Activated CD4-positive, alpha-beta T cell treated with anti-CD3 and anti-CD28 coated beads, Interleukin-10, Interleukin-2, amounts not matched to agents 100 ng/mL and 50 ng/mL, durations not matched to agents 16 hours and 8 hours (primary cell): ENCODE measurements at regions not wholly inside any gene's neighbourhood (a gene's known extent, or its start where the extent isn't known, plus 50 kb on each side); places are given as distances from the start of the nearest gene placed in this dataset.
"Not testable (repeated sequence)": the region's sequence is repeated elsewhere in the genome, so short reads cannot be mapped to it uniquely, and the experiment has no call there.

ENCODE experiments used
- DNase-seq: peaks from one replicate; pipeline ENCODE4 v3.0.0-alpha.2; 2020

- DNase-seq = no peak
Measured at GRCh38 chr1:232859216-232859615, 54.0 kb downstream of the MAP10 start.

- DNase-seq = no peak
Measured at GRCh38 chr1:232861107-232861506, 55.9 kb downstream of the MAP10 start.

- DNase-seq = no peak
Measured at GRCh38 chr1:232863544-232864275, 58.5 kb downstream of the MAP10 start.

- DNase-seq = no peak
Measured at GRCh38 chr1:232865102-232865931, 60.1 kb downstream of the MAP10 start.

- DNase-seq = no peak
Measured at GRCh38 chr1:232868793-232869491, 63.7 kb downstream of the MAP10 start.

- not testable (repeated sequence) for DNase-seq
Measured at GRCh38 chr1:232871291-232871969, 66.2 kb downstream of the MAP10 start.

DNA sequence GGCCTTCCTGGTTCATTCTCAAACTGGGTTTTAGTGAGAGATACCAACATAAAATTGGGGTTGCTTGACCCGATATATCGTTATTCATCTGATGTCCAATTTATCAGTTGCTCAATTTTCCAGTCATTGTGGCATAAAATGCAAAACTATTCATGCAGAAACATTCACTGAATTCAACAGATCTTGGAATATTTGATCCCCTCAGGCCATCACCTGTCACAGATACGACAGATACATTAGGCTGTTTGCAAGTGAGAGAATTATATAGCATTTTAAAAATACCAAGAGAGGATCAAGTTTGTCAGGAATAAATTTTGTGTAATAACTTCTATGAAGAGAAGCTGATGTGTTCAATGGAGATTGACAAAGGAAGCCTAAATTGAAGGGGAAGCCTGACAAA is 67.1 kb downstream of the MAP10 start:
- no peak for DNase-seq

- DNase-seq = no peak
Measured at GRCh38 chr1:232872738-232873137, 67.5 kb downstream of the MAP10 start.

- DNase-seq = no peak
Measured at GRCh38 chr1:232873412-232873811, 68.2 kb downstream of the MAP10 start.

- no peak for DNase-seq
Measured at GRCh38 chr1:232873931-232874330, 68.7 kb downstream of the MAP10 start.

DNA sequence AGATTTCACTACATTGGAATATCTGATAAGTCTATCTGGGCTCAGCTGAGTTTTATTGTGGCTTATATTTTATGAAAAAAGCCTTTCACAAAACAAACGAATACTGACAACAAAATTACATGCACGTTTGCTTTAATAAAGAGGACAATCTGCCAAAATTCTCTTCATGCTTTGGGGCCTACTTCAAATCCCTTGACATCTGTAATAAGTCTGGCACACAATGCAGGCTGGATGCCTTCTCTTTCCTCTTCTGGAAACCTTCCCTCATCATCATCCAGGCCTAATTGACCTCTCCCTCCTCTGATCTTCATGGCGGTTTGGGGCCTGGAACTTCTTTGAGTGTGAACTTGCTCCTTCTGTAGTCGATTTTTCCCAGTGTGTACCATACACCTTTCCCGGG is 70.3 kb downstream of the MAP10 start:
- DNase-seq = no peak

DNA sequence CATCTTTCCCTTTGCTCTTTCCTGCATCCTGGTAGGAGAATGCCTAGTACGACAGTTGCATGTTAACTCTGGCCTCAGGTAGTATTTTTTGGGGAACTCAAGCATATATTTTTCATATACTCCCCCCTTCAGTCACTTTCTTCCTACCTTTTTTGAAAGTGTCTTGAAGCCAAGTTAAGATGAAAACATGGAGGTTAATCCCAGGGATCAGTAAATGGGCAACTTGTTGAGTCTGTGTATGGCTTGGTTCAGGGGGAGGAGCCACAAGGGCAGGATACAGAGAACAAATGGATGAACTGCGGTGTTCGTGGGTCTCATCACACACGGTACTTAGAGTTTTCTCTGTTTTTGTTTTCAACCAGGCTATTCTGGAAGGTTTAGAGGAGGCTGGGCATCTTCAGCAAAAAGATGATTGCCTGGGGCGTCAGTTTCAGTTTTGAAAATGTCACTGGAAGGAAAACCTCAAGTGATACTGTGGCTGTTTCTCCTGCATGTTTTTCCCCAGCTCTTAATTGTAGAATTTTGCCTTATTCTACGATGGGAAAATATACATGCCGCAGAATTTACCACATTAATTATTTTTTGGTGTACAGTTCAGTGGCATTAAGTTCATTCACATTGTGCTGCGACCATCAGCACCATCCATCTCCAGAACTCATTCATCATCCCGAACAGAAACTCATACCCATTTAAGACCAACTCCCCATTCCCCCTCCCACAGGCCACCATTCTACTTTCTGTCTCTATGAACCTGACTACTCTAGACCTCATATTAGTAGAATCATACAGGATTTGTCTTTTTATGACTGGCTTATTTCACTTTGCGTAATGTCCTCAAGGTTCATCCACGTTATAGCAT is 71.5 kb downstream of the MAP10 start:
- DNase-seq = peak; percentile 64

DNA sequence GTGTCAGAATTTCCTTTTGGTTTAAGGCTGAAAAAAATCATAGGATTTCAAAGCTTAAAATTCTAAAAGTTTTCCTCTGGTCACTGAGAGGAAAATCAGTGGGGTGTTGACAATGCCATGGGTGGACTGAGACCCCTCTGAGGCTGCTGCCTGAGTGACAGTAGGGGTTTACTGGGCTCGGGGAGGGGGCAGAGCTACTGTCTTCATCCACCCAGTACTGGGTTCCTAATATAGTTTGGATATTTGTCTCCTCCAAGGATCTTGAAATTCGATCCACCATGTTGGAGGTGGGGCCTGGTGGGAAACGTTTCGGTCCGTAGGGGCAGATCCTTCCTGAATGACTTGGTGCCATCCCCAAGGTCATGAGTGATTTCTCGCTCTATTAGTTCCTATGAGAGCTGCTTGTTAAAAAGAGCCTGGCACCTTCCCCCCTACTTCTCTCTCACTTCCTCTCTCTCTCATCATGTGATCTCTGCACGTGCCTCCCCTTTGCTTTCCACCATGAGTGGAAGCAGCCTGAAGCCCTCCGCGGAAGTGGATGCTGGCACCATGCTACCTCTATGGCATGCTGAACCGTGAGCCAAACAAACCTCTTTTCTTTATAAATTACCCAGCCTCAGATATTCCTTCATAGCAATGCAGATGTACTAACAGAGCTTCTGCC is 72.3 kb downstream of the MAP10 start:
- no peak for DNase-seq

- DNase-seq = no peak
Measured at GRCh38 chr1:232878086-232878485, 72.3 kb upstream of the NTPCR start.

DNA sequence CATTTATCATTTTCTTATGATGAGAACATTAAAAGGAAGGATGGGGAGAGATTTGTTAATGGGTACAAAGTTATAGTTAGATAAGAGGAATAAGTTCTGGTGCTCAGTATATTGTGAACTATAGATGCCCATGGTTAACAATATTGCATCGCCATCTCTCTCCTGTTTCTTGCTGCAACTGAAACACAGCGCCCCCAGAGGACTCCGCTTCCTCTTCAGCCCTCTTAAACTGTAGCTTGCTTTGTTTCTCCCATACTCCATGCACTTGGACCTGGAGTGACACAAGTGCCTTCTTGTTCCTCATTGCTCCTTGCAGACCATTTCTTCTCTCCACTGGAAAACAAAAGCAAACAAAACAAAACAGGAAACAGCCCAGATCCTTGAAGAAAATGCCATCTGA is 70.1 kb upstream of the NTPCR start:
- DNase-seq = no peak

GRCh38 chr1:232883992-232884661 is 66.3 kb upstream of the NTPCR start:
- DNase-seq = no peak

- no peak for DNase-seq
Measured at GRCh38 chr1:232886271-232886670, 64.1 kb upstream of the NTPCR start.

GRCh38 chr1:232890340-232890943 is 60.0 kb upstream of the NTPCR start:
- no peak for DNase-seq

- peak; percentile 25 for DNase-seq
Measured at GRCh38 chr1:232891071-232891470, 59.3 kb upstream of the NTPCR start.

GRCh38 chr1:232891656-232892317 is 58.6 kb upstream of the NTPCR start:
- no peak for DNase-seq
